B cell (primary cell): ENCODE measurements at regions not wholly inside any gene's neighbourhood (a gene's known extent, or its start where the extent isn't known, plus 50 kb on each side); places are given as distances from the start of the nearest gene placed in this dataset.

Experiments used
- ATAC-seq: fragments of 200-7000 bp; cut with Tn5 transposase; one replicate; pipeline ENCODE4 v1.10.0; 2021; ENCODE audit warnings: low read depth, mild to moderate bottlenecking, moderate number of reproducible peaks, moderate library complexity
- CTCF ChIA-PET: fragments of 350-600 bp; sonication (Branson Sonifier 250); formaldehyde crosslinking; loops from one replicate; lab custom pipeline; 2021; ENCODE audit warnings: antibody characterized with exemption, inconsistent platforms; lab: Charles Lee
- POLR2A ChIA-PET: fragments of 350-600 bp; sonication (Branson Sonifier 250); formaldehyde crosslinking; loops from one replicate; lab custom pipeline; 2021; ENCODE audit warnings: antibody characterized with exemption; lab: Charles Lee
- DNase-seq: peaks from one replicate; pipeline ENCODE4 v3.0.0; 2013
- H2AFZ ChIP-seq: 2 replicates; pipeline ENCODE4 v1.6.1; 2012; ENCODE audit warnings: mild to moderate bottlenecking, low read depth, low read length; ENCODE audit not compliant: insufficient read depth, poor library complexity, severe bottlenecking
- H3K27ac ChIP-seq, 2 donors: 1 replicate in 1 of 2; 2 replicates in 1 of 2; pipeline ENCODE4 v1.5.1; 2012 to 2013; ENCODE audit warnings: low read length in 2 of 2, mild to moderate bottlenecking in 2 of 2, moderate library complexity in 1 of 2
- H3K27me3 ChIP-seq, 4 experiments: fragments of 200-600 bp in 1 of 4; sonication (generic) in 1 of 4; replicated peaks in 1 of 4; 1 replicate in 2 of 4; 2 replicates in 2 of 4; pipeline versions ENCODE4 v1.6.1 to v1.7.0; 2013 to 2016; ENCODE audit warnings: low read length in 3 of 4, mild to moderate bottlenecking in 2 of 4, mixed read lengths in 1 of 4, moderate library complexity in 1 of 4; ENCODE audit not compliant: insufficient read depth in 4 of 4, control insufficient read depth in 3 of 4; ENCODE audit errors: control extremely low read depth in 1 of 4
- H3K36me3 ChIP-seq, 2 experiments: replicated peaks in 1 of 2; 1 replicate in 1 of 2; 2 replicates in 1 of 2; pipeline versions ENCODE4 v1.6.1 to v1.7.1; 2013; ENCODE audit warnings: low read length in 1 of 2; ENCODE audit not compliant: insufficient read depth in 2 of 2, control insufficient read depth in 1 of 2; ENCODE audit errors: control extremely low read depth in 1 of 2, extremely low read depth in 1 of 2
- H3K4me1 ChIP-seq, 2 donors: fragments of 200-600 bp in 1 of 2; sonication (generic) in 1 of 2; 1 replicate in 1 of 2; 2 replicates in 1 of 2; pipeline versions ENCODE4 v1.5.1 to v1.6.1; 2013 to 2017; ENCODE audit warnings: low read length in 2 of 2; ENCODE audit not compliant: control insufficient read depth in 2 of 2, insufficient read depth in 2 of 2
- H3K4me2 ChIP-seq: replicated peaks from 2 replicates; pipeline ENCODE3; 2012; ENCODE audit warnings: mild to moderate bottlenecking, low read depth, low read length; ENCODE audit not compliant: poor library complexity, severe bottlenecking
- H3K4me3 ChIP-seq, 5 experiments: fragments of 200-600 bp in 1 of 5; sonication (generic) in 1 of 5; 1 replicate in 3 of 5; 2 replicates in 2 of 5; pipeline versions ENCODE4 v1.5.1 to v1.7.0; 2011 to 2016; ENCODE audit warnings: low read length in 4 of 5, mild to moderate bottlenecking in 4 of 5, low read depth in 2 of 5, control low read depth in 1 of 5, moderate library complexity in 1 of 5; ENCODE audit not compliant: insufficient read depth in 1 of 5; ENCODE audit errors: control extremely low read depth in 1 of 5, extremely low read depth in 1 of 5
- H3K79me2 ChIP-seq: fragments of 200-600 bp; sonication (generic); one replicate; pipeline ENCODE4 v1.6.0; 2016; ENCODE audit warnings: low read length; ENCODE audit not compliant: control insufficient read depth, insufficient read depth
- H3K9ac ChIP-seq: fragments of 200-600 bp; sonication (generic); 2 replicates; pipeline ENCODE4 v1.6.1; 2017; ENCODE audit warnings: mild to moderate bottlenecking, low read length, moderate library complexity
- H3K9me3 ChIP-seq, 3 donors: one replicate each; pipeline versions ENCODE4 v1.6.1 to v1.7.1; 2013; ENCODE audit warnings: low read length in 2 of 3; ENCODE audit not compliant: control insufficient read depth in 2 of 3, insufficient read depth in 1 of 3; ENCODE audit errors: control extremely low read depth in 1 of 3
- H4K20me1 ChIP-seq: 2 replicates; pipeline ENCODE4 v1.6.0; 2012; ENCODE audit warnings: mild to moderate bottlenecking, low read length; ENCODE audit not compliant: insufficient read depth, control insufficient read depth, poor library complexity, severe bottlenecking
- H3K27ac Mint-ChIP-seq: one replicate; pipeline ENCODE4 v1.8.0; 2021; ENCODE audit warnings: mixed read lengths
- H3K27me3 Mint-ChIP-seq: one replicate; pipeline ENCODE4 v1.8.0; 2021; ENCODE audit warnings: mixed read lengths
- H3K4me1 Mint-ChIP-seq: one replicate; pipeline ENCODE4 v1.8.0; 2021; ENCODE audit warnings: mixed read lengths
- H3K4me3 Mint-ChIP-seq: one replicate; pipeline ENCODE4 v1.8.0; 2021; ENCODE audit warnings: mixed read lengths
- H3K9me3 Mint-ChIP-seq: one replicate; pipeline ENCODE4 v1.8.0; 2022; ENCODE audit warnings: mixed read lengths; ENCODE audit not compliant: insufficient read depth
- CTCF ChIP-seq: fragments of 200-600 bp; IDR thresholded peaks from one replicate; pipeline ENCODE4 v1.8.0; 2022; ENCODE audit warnings: antibody characterized with exemption, mild to moderate bottlenecking
- EZH2 ChIP-seq: IDR thresholded peaks from 2 replicates; pipeline ENCODE4 v1.6.1; 2012; ENCODE audit warnings: borderline replicate concordance, low read depth, mild to moderate bottlenecking, moderate library complexity, low read length; ENCODE audit not compliant: insufficient read depth, poor library complexity, severe bottlenecking
- WGBS: methylation state at CpG from one replicate; pipeline ENCODE4 v1.1.5; 2013; ENCODE audit warnings: missing lambda C conversion rate; ENCODE audit not compliant: insufficient coverage; 5-methylcytosine and 5-hydroxymethylcytosine counted together
- intact Hi-C: fragments of 100-400 bp; cut with micrococcal nuclease; formaldehyde crosslinking; loops from one replicate; pipeline ENCODE4 v1.10.0; 2022

- no peaks in the 10 kb centered on the region for H3K27me3 Mint-ChIP-seq
- Histone ChIP-seq H2AFZ (no peak overlapping the region), H4K20me1 (no peaks in the 10 kb centered on the region), H3K9me3 (peaks cover 0 to 9% (median 0%) of the 10 kb centered on the region in 3 donors), H3K4me2 (no peak overlapping the region), H3K27me3 (no peaks in the 10 kb centered on the region), H3K27ac (no peak overlapping the region), H3K36me3 (no peaks in the 10 kb centered on the region), H3K4me1 (no peaks in the 10 kb centered on the region), H3K79me2 (no peaks in the 10 kb centered on the region), H3K4me3 (no peak overlapping the region), H3K9ac (no peak overlapping the region)
- TF ChIP-seq EZH2 (no peak), CTCF (no peak)
- DNase-seq: no peak
- ATAC-seq: no peak
- POLR2A ChIA-PET: no interaction called here
- WGBS: no CpG with 5 or more reads among the region's 1 CpG
- H3K9me3 Mint-ChIP-seq: no peaks in the 10 kb centered on the region
- H3K27ac Mint-ChIP-seq: no peak overlapping the region
- intact Hi-C loops: no loop called here
- H3K4me1 Mint-ChIP-seq: peaks cover 5% of the 10 kb centered on the region
- H3K4me3 Mint-ChIP-seq: no peak overlapping the region
- CTCF ChIA-PET: no interaction called here
Observed at GRCh38 chr1:185663771-185664296, 70.4 kb upstream of the HMCN1 start.

- H3K36me3 ChIP-seq: no peaks in the 10 kb centered on the region
- Mint-ChIP-seq H3K4me1 (peaks cover 5% of the 10 kb centered on the region), H3K9me3 (no peaks in the 10 kb centered on the region), H3K27ac (no peak overlapping the region), H3K27me3 (no peaks in the 10 kb centered on the region), H3K4me3 (no peak overlapping the region)
- H3K27me3 ChIP-seq: no peaks in the 10 kb centered on the region
- H3K9me3 ChIP-seq: peaks cover 0 to 9% (median 0%) of the 10 kb centered on the region in 3 donors
- no peak for TF ChIP-seq EZH2
- no peak for TF ChIP-seq CTCF
- ATAC-seq (no peak), DNase-seq (no peak)
- 100% methylated on average over 1 of the region's 1 CpG for WGBS
- ChIA-PET POLR2A (no interaction called here), CTCF (no interaction called here)
- no peak overlapping the region for H3K9ac ChIP-seq
- H3K27ac ChIP-seq: no peak overlapping the region
- H3K4me3 ChIP-seq: no peak overlapping the region
- H3K79me2 ChIP-seq: no peaks in the 10 kb centered on the region
- H4K20me1 ChIP-seq: no peaks in the 10 kb centered on the region
- H3K4me1 ChIP-seq: no peaks in the 10 kb centered on the region
- intact Hi-C loops: no loop called here
- H2AFZ ChIP-seq: no peak overlapping the region
- H3K4me2 ChIP-seq: no peak overlapping the region
Observed at GRCh38 chr1:185663332-185663731, 70.9 kb upstream of the HMCN1 start.
